GM18868 (cell line): ENCODE measurements at regions not wholly inside any gene's neighbourhood (a gene's known extent, or its start where the extent isn't known, plus 50 kb on each side); places are given as distances from the start of the nearest gene placed in this dataset.

Experiments used
- ATAC-seq: cut with Tn5 transposase; IDR thresholded peaks from one replicate; pipeline ENCODE4 v1.9.1; 2021; ENCODE audit warnings: mild to moderate bottlenecking, moderate library complexity; ENCODE audit not compliant: unreplicated experiment

DNA sequence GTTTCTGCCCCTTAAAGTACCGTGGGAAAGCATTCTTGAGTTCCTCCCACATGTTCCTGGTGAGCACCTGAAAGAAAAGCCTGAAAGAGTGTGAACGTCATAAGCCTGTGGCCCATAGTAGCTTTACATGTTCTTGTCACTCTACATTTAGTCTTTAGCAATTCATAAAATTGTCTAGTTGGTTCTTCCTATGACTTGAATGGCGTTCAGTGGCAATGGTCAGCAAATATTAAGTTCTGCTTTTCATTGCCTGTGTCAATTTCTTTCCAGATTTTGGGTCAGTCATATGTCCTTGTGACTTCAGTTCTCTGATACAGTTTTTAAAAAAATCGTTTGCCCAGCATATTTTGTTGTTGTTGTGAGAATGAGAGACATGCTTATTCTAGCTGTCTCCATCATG is 650.0 kb upstream of the BOD1L1 start:
- ATAC-seq, result no peak

DNA sequence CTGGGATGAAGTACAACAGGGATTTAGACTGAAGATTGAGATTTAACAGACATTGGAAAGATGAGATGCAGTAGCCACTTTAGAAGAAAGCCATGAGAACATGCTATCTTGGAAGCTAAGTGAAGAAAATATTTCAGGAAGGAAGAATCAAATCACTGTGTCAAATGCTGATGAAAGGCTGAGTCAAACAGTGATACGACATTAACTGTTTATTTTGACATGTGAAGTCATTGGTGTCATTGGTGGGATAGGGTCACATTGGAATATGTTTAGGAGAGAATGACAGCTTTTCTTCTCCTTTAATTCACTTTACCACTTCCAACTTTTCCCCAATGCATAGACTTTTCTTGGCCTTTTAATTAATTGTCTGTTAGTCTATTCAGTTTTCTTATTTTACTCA is 653.0 kb upstream of the BOD1L1 start:
- no peak for ATAC-seq

DNA sequence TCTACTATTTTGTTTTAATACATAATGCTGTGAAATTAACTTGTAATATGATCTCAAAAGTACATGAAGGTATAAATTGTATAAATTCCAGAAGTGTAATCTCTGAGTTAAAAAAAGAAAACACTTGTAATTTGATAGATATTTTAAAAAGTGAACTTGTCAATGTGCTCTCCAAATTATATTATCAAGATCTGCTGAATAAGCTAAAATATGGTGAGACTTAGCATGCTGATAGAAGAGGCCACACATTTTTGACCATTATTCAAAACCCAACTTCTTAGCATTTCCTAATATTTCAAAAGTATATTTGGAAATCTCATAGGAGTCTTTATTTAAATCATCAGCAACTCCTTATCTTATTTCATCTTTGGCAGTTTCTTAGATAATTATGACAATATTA is 657.1 kb upstream of the BOD1L1 start:
- ATAC-seq, result no peak

DNA sequence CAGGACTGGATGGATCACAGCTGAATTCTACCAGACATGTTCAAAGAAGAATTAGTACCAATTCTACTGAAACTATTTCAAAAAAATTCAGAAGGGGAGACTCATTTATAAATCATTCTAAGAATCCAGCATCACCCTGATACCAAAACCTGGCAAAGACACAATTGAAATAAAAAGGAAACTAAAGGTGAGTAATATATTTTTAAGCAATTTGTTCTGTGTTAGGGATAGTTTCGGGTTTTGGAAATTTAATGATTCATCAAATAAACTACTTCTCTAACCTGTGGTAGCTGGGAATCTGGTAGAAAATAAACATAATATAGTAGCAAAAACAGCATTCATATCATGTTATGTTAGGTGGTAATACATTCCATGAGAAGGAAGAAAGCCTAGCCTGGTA is 662.2 kb upstream of the BOD1L1 start:
- ATAC-seq, result no peak

DNA sequence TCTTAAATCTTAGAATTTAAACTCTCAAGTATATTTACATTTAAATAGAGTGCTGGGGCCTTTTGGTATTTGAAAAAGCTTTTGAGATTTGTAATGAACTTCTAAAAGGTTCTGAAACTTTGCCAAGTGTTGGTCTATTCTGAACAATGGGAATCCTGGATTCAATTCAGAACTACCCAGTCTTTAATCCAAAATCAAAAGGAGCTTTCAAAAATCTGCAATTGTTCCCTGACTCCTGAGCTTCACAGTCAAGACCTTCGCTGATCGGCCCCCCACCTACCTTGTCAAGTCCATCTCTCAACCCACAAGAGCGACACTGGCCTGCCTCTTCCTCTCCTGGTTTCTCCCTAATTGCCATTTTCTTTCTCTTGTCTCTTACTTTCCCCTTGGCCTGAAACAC is 666.1 kb upstream of the BOD1L1 start:
- ATAC-seq, result no peak

DNA sequence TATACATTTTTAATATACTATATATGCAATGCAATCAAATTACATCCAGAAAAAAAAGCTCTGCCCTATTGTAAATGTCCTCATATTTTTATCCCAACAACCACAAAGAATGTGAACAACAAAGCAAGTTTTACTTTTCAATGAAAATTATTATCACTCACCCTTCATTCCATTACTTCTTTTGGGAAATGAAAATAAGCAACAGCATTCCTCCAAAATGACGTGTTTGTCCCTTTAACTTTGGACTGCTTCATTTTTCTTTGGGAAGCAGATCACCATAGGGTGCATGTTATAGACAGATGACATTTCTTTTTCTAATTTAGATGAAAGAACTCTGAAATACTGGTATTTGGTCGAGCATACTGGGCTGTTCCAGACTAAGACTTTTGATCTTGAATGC is 667.1 kb upstream of the BOD1L1 start:
- no peak for ATAC-seq

DNA sequence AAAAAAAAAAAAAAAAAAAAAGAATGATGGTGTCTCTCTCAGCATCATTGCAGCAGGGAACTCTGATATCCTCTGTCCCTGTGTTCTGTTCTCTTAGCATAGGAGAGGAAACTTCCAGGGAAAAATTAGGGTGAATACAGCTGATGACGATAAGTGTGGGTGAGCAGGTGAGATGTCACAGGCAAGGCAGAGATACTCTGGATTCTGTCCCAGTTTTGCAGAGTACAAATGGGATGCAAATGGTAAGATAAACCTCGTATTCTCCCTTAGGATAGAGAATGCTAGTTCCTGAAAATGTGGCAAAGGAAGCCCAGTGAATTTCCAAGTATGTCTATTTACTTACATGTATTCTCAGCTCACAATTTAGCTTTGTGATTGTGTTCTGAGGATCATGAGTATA is 671.6 kb upstream of the BOD1L1 start:
- no peak for ATAC-seq

DNA sequence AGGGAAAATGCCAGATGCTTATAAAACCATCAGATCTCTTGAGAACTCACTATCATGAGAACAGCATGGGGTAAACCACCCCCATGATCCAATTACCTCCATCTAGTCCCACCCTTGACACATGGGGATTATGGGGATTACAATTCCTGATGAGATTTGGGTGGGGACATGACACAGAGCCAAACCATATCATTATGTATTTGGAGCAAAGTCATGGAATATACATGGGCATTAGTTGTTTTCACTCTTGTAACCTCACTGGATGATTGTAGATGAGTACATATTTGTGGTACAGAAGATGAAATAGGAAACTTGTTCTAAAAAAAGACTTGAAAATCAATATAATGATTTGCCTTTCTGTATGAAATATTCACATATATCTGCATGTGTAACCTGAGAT is 674.5 kb upstream of the BOD1L1 start:
- ATAC-seq, result no peak

DNA sequence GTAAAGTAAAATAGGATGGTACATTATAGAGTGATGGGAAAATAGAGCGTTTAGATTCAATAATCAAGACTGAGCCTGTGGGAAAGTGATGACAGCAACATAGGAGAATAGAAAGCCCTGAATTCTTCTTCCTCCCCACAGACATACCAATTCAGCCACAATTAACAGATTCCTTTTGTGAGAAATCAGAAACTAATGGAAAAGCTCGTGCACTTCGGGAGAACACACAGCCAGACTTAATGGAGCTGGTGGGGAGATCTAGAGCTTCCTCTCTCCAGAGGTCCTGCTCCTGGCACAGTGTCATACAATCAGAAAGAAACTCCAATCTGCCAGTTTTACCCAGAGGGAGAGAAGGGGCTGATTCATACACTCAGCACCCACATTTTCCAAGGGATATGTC is 676.3 kb upstream of the BOD1L1 start:
- no peak for ATAC-seq

DNA sequence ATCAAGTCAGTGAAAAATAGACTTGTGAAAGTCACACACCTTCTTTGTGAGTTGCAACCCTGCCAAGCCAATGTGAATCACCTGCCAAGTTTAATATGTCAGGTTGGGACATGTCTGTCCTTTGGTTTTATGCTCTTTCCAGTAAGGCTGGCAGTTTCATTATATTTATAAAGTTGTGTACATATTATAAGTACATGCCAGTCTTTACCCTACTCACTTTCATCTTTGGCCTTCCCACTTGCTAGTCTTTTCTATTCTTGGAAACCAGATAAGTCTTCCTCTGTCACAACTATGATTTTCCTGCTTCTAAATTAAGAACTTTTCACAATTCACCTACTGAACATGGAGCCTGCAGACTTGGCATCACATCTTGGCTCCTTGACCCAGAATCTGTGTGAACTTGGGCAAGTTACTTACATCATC is 680.7 kb upstream of the BOD1L1 start:
- ATAC-seq, result no peak

DNA sequence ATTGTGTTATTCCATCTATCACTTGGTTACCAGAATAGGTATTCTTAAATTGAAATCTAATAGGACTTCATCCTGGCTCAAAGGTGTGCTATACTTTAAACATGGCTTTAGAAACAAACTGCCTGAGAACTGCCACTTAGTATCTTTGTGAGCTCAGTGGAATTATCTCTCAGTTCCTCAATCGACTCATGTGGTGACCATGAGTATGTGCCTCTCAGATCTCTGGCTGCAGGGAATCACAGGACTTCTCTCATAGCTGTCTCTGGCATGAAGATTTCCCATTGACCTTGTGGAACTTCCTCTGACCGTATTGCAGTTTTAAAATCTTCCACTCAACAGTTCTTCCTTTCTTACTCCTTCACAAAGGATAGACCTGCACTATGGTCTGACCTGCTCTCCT is 681.9 kb upstream of the BOD1L1 start:
- no peak for ATAC-seq

DNA sequence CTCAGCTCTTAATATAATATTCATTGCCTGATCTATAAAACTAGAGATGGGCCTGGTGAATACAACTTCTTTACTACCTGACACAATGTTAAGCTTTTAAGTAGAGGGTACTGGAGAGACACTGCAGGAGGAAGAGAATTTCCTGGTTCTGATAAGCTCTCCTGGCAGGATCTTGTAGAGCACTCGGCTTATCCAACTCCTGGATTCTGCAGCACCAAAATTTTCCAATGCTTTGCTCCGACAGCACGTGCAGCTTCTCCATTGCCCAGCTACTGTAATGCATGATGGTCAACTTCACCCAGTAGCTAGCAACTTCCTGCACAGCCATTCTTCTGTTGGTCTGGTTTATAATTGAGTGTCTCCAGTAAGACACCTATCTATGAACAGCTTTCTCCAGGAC is 686.2 kb upstream of the BOD1L1 start:
- ATAC-seq, result no peak

DNA sequence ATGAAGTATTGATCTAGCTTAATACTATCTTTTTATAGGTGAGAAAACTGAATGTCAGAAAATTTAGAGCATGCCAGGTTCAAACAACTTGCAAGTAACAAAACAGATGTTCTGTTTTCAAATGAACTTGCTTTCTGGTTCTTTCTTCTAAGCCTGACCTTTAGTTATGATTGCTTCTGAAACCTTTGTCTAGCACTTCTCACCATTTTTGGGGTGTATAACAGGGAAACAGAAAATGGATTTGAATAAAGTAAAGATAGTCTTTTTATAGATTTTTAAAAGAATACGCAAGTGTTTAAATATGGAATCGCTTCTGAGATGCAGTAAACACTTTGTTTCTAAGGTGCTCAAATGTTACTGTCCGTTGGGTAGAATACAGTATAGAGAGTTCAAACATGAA is 687.2 kb upstream of the CPEB2 start:
- ATAC-seq, result no peak

DNA sequence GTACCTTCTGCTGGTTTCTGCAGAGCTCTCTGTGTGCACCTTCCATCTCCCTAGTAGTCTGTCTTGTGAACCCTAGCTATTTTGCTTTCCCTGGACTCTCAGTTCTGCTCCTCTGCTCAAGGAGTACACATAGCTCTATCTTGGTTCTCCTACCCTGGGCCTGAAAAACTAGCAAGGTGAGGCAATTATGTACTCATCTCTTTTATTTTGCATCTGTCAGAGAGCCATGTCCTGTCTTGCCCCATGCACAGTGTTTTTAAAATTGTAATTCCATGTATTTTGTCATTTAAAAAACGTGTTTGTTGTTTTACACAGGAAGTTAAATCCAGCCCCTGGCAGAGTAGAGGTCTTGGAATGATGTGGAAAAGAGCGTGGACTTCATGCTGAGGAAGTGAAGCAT is 684.9 kb upstream of the CPEB2 start:
- ATAC-seq, result no peak

DNA sequence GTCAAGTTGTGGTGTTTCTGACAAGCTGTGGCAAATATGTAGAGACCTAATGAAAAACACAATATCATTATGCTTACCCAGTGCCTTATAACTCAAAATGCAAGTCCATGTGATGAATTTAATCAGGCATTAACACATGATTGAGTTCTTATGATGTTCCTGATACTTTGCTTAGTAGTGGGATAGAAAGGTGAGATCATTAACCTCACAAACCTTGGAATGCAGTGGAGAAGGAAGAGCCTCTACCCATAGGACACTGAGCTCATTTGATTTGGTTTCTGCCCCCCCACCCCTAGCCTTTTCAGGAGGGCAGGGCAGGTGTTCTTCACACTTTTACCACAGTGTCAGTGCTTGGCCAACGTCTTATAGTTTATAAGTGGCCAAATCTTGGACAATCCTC is 683.6 kb upstream of the CPEB2 start:
- ATAC-seq, result no peak

DNA sequence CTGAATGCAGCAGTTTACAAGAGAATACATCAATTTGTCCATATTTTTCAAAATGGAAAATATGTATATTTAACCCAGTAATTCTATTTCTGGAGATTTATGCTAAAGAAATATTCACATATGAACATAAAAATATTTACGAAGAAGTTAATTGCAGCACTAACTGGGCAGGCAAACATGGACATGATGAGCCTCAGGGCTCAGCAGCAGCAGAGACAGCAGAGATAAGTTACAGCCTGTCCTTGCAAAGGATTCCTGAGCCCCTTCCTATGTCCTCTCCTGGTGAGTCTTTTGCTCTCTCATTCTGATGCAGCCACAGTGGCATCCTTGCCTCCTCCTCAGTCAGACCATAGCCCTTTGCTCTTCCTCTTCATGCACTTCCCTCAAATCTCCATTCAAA is 680.6 kb upstream of the CPEB2 start:
- ATAC-seq, result no peak

DNA sequence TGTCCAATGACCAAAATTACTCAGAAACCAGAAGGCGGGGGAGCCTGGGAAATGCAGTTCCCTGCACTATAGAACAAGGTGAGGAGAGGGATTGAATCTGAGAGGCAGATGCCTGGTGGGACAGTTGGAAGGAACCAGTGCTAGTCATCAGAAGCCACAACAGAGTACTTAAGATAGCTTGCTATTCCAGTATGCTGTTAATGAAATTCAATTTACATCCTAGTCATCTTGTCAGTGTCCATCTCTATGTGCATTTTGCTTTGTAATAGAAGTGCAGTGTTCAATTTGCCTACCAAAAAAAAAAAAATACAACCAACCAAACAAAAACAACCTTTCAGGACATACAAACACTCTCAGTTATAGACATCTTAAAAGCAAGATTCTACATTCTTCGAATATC is 679.1 kb upstream of the CPEB2 start:
- ATAC-seq, result no peak

DNA sequence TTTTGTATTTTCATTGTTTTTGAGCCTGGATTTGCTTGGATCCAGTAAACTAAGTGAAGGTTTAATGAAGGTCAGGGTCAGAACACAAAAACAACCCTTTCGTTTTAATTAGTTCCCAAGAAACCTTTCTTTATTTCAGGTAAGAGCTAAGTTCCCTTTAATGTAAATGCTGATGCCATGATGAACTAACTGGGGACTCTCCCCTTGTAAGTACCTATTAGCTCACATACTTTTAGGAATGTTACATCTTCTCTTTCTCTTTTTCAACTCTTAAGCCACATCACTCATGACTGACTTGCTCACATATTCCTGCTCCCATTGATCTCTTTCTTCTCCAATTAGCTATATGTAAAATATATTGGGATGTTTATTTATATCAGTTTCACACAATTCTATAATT is 673.1 kb upstream of the CPEB2 start:
- no peak for ATAC-seq

DNA sequence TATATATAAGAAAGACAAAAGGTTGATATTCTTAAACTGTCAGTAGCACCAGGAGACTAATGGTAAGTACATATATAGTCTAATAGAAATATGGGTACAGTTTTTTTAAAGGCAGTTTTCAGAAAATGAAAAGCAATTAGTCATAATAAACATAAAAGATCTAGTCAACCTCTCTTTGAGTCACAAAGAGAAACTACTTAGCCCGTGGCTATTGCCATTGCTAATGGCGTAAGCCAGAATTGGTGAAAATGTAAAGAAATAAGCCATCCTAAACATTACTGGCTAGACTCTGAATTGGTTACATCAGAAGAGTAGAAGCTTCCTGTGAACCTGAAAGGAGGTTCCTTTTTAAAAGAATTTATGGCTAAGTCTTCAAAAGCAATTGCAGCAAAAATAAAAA is 668.7 kb upstream of the CPEB2 start:
- no peak for ATAC-seq

DNA sequence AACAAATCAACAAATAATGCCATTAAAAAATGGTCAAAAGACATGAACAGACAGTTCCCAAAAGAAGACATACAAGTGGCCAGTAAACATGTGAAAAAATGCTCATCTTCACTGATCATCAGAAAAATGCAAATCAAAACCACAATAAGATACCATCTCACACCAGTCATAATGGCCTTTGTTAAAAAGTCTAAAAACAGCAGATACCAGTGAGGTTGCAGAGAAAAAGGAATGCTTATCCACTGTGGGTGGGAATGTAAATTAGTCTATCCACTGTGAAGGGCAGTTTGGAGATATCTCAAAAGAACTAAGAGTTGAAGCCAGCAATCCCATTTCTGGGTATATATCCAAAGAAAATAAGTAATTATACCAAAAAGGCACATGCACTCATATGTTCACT is 668.1 kb upstream of the CPEB2 start:
- ATAC-seq, result no peak

DNA sequence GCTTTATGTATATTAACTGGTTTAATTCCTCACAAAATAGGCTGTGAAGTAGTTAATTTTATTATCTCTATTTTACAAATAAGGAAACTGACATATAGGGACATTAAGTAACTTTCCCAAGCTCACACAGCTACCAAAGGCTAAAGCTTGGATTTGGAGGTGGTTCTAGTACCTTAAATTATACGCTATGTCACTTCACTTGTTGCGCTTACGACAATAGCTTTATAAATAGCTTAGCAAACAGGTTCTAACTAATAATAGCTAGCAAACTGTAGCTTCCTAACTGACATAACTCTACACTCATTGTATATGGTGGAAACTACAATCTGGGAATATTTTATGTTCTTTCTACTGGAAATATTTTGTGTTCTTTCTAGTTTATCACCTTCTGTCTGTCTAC is 666.4 kb upstream of the CPEB2 start:
- ATAC-seq, result no peak

DNA sequence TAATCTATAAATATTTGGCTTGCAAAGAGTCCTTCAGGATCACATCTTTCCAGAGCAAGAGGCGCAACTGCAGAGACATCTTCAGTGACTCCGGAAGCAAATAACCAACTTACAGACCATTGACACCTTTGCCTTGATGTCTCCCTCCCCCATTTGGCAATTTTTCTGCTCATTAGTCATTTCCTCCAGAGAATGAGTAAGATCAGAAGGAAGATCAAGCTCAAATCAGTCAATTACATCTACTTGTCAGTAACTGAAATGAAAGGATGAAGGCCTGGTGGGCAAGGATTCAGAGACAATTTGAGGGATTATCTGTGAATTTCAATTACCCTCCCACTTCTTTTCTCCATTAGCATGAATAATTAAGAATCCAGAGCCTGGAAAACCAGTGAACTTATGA is 665.6 kb upstream of the CPEB2 start:
- no peak for ATAC-seq

DNA sequence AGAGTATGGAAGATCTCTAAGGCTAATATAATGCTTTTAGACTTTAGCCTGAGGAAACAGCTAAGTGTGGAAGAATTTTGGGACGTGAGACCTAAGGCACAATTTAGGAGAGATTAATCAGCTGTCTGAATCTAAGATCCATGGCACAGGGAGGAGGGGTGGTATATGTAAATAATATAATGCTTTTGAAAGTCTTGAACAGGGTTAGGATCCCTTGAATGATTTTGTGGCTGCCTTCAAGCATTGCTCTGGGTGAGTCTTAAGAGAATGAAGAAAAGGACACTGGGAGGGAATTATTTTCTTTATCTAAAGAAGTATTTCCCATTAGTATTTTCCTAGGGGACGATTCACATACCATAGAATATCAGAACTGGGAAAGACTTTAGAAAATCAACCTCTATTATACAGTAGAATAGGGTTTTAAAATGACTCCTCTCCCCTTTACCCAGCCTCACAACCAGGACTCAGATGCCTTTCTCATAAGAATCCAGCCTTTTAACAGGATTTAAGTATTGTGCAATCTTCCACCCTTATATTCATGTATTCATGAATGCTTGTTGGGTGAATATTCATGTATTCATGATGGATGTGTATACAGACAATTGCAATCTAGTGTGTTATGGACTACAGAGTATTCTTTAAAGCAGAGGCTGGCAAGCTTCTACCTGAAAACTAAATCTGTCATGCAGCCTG is 664.2 kb upstream of the CPEB2 start:
- ATAC-seq, result no peak
